H1 (cell line): ENCODE measurements at regions not wholly inside any gene's neighbourhood (a gene's known extent, or its start where the extent isn't known, plus 50 kb on each side); places are given as distances from the start of the nearest gene placed in this dataset.
"Not testable (repeated sequence)": the region's sequence is repeated elsewhere in the genome, so short reads cannot be mapped to it uniquely, and the experiment has no call there.

Source experiments
- CTCF ChIA-PET: fragments of 300-600 bp; sonication (Branson Sonifier 250); formaldehyde crosslinking; loops from one replicate; lab custom pipeline; 2021; ENCODE audit not compliant: partially characterized antibody; lab: Charles Lee
- POLR2A ChIA-PET: fragments of 300-600 bp; sonication (Branson Sonifier 250); formaldehyde crosslinking; loops from one replicate; lab custom pipeline; 2021; ENCODE audit warnings: inconsistent platforms; ENCODE audit not compliant: partially characterized antibody; lab: Charles Lee
- DNase-seq, 2 experiments: peaks; one replicate each; pipeline versions ENCODE4 v3.0.0 to v3.0.0-alpha.2; 2010 to 2022; ENCODE audit warnings: low spot score in 2 of 2, low read depth in 1 of 2, mixed read lengths in 1 of 2
- FAIRE-seq: peaks from 2 replicates; lab custom pipeline; 2011; peaks lifted over from hg19 to GRCh38; lab: Jason Lieb, UNC
- H2AFZ ChIP-seq: 2 replicates; pipeline ENCODE4 v1.8.1; 2012; ENCODE audit warnings: low read length, inconsistent platforms
- H2AK5ac ChIP-seq: 2 replicates; pipeline ENCODE4 v1.6.1; 2013; ENCODE audit warnings: low read depth, low read length
- H2BK120ac ChIP-seq: replicated peaks from 2 replicates; pipeline ENCODE3; 2013; ENCODE audit warnings: low read depth, low read length, inconsistent platforms
- H2BK12ac ChIP-seq: 2 replicates; pipeline ENCODE4 v1.6.1; 2013; ENCODE audit warnings: low read depth, low read length
- H2BK15ac ChIP-seq: 2 replicates; pipeline ENCODE4 v1.6.1; 2013; ENCODE audit warnings: low read length
- H2BK20ac ChIP-seq: 2 replicates; pipeline ENCODE4 v1.6.1; 2013; ENCODE audit warnings: low read length
- H2BK5ac ChIP-seq: 2 replicates; pipeline ENCODE4 v1.6.1; 2013; ENCODE audit warnings: low read depth, low read length
- H3K14ac ChIP-seq: 2 replicates; pipeline ENCODE4 v1.6.1; 2013; ENCODE audit warnings: inconsistent platforms; ENCODE audit not compliant: insufficient read length
- H3K18ac ChIP-seq: 2 replicates; pipeline ENCODE4 v1.6.1; 2013; ENCODE audit warnings: low read length; ENCODE audit errors: extremely low read depth
- H3K23ac ChIP-seq: 2 replicates; pipeline ENCODE4 v1.6.1; 2013; ENCODE audit warnings: inconsistent platforms; ENCODE audit not compliant: insufficient read length
- H3K23me2 ChIP-seq: 2 replicates; pipeline ENCODE4 v1.6.1; 2013; ENCODE audit warnings: low read depth, low read length
- H3K27ac ChIP-seq: 2 replicates; pipeline ENCODE4 v1.6.1; 2011; ENCODE audit warnings: low read depth, low read length, inconsistent platforms
- H3K27me3 ChIP-seq, 4 experiments: replicated peaks in 1 of 4; 1 replicate in 1 of 4; 2 replicates in 3 of 4; pipeline versions ENCODE4 v1.6.1 to v1.8.1; 2011 to 2013; ENCODE audit warnings: low read length in 3 of 4, mild to moderate bottlenecking in 3 of 4, inconsistent platforms in 2 of 4, mixed read lengths in 2 of 4, moderate library complexity in 1 of 4; ENCODE audit not compliant: control insufficient read depth in 3 of 4, insufficient read depth in 3 of 4; ENCODE audit errors: extremely low read depth in 1 of 4
- H3K36me3 ChIP-seq, 4 experiments: 2 replicates each; pipeline versions ENCODE4 v1.6.1 to v1.8.1; 2011 to 2013; ENCODE audit warnings: mild to moderate bottlenecking in 4 of 4, low read length in 3 of 4, moderate library complexity in 2 of 4, control low read depth in 1 of 4, inconsistent platforms in 1 of 4; ENCODE audit not compliant: insufficient read depth in 4 of 4, control insufficient read depth in 2 of 4
- H3K4ac ChIP-seq: replicated peaks from 2 replicates; pipeline ENCODE3; 2013; ENCODE audit warnings: low read length, low read depth, mixed read lengths, inconsistent platforms; ENCODE audit not compliant: insufficient read length
- H3K4me1 ChIP-seq, 4 experiments: replicated peaks in 1 of 4; 1 replicate in 1 of 4; 2 replicates in 3 of 4; pipeline versions ENCODE4 v1.6.1 to v1.8.1; 2011 to 2013; ENCODE audit warnings: low read length in 3 of 4, inconsistent platforms in 2 of 4, mixed read lengths in 1 of 4; ENCODE audit not compliant: insufficient read depth in 4 of 4, control insufficient read depth in 3 of 4
- H3K4me2 ChIP-seq, 2 experiments: 2 replicates each; pipeline versions ENCODE4 v1.6.1 to v1.8.1; 2011 to 2013; ENCODE audit warnings: low read depth in 2 of 2, low read length in 2 of 2, control low read depth in 1 of 2, inconsistent platforms in 1 of 2, mild to moderate bottlenecking in 1 of 2; ENCODE audit not compliant: insufficient read depth in 1 of 2
- H3K4me3 ChIP-seq, 4 experiments: fragments of 200-600, 300-600 bp in 1 of 4; sonication (generic), shearing (Covaris generic), sonication (Bioruptor Twin) in 1 of 4; 2 replicates each; pipeline versions ENCODE4 v1.5.1 to v1.8.1; 2011 to 2016; ENCODE audit warnings: low read length in 4 of 4, low read depth in 3 of 4, control low read depth in 2 of 4, inconsistent platforms in 2 of 4, mild to moderate bottlenecking in 2 of 4, mixed read lengths in 1 of 4, moderate library complexity in 1 of 4; ENCODE audit not compliant: insufficient read depth in 2 of 4; ENCODE audit errors: extremely low read depth in 1 of 4
- H3K56ac ChIP-seq: replicated peaks from 2 replicates; pipeline ENCODE3; 2013; ENCODE audit warnings: low read depth, mild to moderate bottlenecking, mixed read lengths, low read length, inconsistent platforms; ENCODE audit not compliant: insufficient read length
- H3K79me1 ChIP-seq: 2 replicates; pipeline ENCODE4 v1.6.1; 2013; ENCODE audit warnings: low read depth, low read length, control low read depth
- H3K79me2 ChIP-seq, 2 experiments: 2 replicates each; pipeline versions ENCODE4 v1.6.1 to v1.8.1; 2012 to 2013; ENCODE audit warnings: low read length in 2 of 2, mild to moderate bottlenecking in 2 of 2, inconsistent platforms in 1 of 2; ENCODE audit not compliant: insufficient read depth in 2 of 2, control insufficient read depth in 1 of 2
- H3K9ac ChIP-seq, 4 experiments: replicated peaks in 1 of 4; 1 replicate in 1 of 4; 2 replicates in 3 of 4; pipeline versions ENCODE4 v1.6.1 to v1.8.1; 2011 to 2013; ENCODE audit warnings: low read depth in 3 of 4, low read length in 3 of 4, control low read depth in 2 of 4, mild to moderate bottlenecking in 2 of 4, moderate library complexity in 2 of 4, inconsistent platforms in 1 of 4; ENCODE audit errors: extremely low read depth in 1 of 4
- H3K9me3 ChIP-seq, 2 experiments: 2 replicates each; pipeline versions ENCODE4 v1.6.1 to v1.8.1; 2012 to 2013; ENCODE audit warnings: mild to moderate bottlenecking in 2 of 2, moderate library complexity in 2 of 2, control low read depth in 1 of 2, inconsistent platforms in 1 of 2, low read depth in 1 of 2, low read length in 1 of 2, mixed read lengths in 1 of 2; ENCODE audit not compliant: insufficient read depth in 2 of 2
- H4K20me1 ChIP-seq, 2 experiments: replicated peaks in 1 of 2; 2 replicates each; pipeline versions ENCODE3 to v1.8.1; 2011 to 2013; ENCODE audit warnings: inconsistent platforms in 2 of 2, low read length in 2 of 2, mild to moderate bottlenecking in 1 of 2; ENCODE audit not compliant: insufficient read depth in 2 of 2, control insufficient read depth in 1 of 2
- H4K5ac ChIP-seq: 2 replicates; pipeline ENCODE4 v1.6.1; 2013; ENCODE audit warnings: low read length, low read depth, mixed read lengths, inconsistent platforms; ENCODE audit not compliant: insufficient read length
- H4K8ac ChIP-seq: 2 replicates; pipeline ENCODE4 v1.8.0; 2013; ENCODE audit warnings: mild to moderate bottlenecking, moderate library complexity, low read length, inconsistent platforms; ENCODE audit not compliant: insufficient read depth; ENCODE audit errors: extremely low read depth
- H4K91ac ChIP-seq: replicated peaks from 2 replicates; pipeline ENCODE3; 2013; ENCODE audit warnings: low read length, mixed read lengths, inconsistent platforms; ENCODE audit not compliant: insufficient read length
- WGBS, 2 experiments: shearing (Covaris generic) in 1 of 2; methylation state at CpG; one replicate each; pipeline versions ENCODE4 v1.1.6 to v1.1.7; 2013 to 2015; ENCODE audit warnings: low lambda C conversion rate in 2 of 2, mixed read lengths in 2 of 2, inconsistent platforms in 1 of 2, low coverage in 1 of 2, missing lambda C conversion rate in 1 of 2; ENCODE audit not compliant: insufficient replicate concordance in 2 of 2, insufficient coverage in 1 of 2, insufficient read length in 1 of 2; ENCODE audit errors: extremely low coverage in 1 of 2, missing lambda C conversion rate in 1 of 2; 5-methylcytosine and 5-hydroxymethylcytosine counted together

- 92% methylated on average over 5 of the region's 7 CpGs; no CpG with 5 or more reads in 1 of the 2 experiments for WGBS, 2 experiments
- H3K14ac ChIP-seq, H4K91ac ChIP-seq, H3K79me1 ChIP-seq, H3K18ac ChIP-seq, CTCF ChIA-PET, H2AK5ac ChIP-seq, H3K56ac ChIP-seq, H3K27ac ChIP-seq, H3K4me1 ChIP-seq, H2AFZ ChIP-seq, H3K4me2 ChIP-seq, H2BK5ac ChIP-seq, H2BK20ac ChIP-seq, H4K20me1 ChIP-seq, H3K4me3 ChIP-seq, H2BK15ac ChIP-seq, H4K8ac ChIP-seq, H3K9ac ChIP-seq, H4K5ac ChIP-seq, H3K23me2 ChIP-seq, H3K79me2 ChIP-seq, POLR2A ChIA-PET, H3K4ac ChIP-seq, H3K27me3 ChIP-seq, H3K36me3 ChIP-seq, H2BK120ac ChIP-seq, FAIRE-seq, DNase-seq, H3K23ac ChIP-seq, H2BK12ac ChIP-seq: not testable (repeated sequence)
- peaks cover 16 to 24% of the 10 kb centered on the region in 2 experiments for H3K9me3 ChIP-seq
These were observed 63.2 kb upstream of the ADAMTS3 start for GRCh38 chr4:72632253-72632652.
